ENCODE measurements at regions not wholly inside any gene's neighbourhood (a gene's known extent, or its start where the extent isn't known, plus 50 kb on each side); places are given as distances from the start of the nearest gene placed in this dataset.

- TF ChIP-seq CTCF (IDR thresholded peaks at IDR 0.05; ENCODE audit: low read depth, low read length, poor library complexity, severe bottlenecking) (no peak), EZH2phosphoT487 (IDR thresholded peaks at IDR 0.05; ENCODE audit: borderline replicate concordance, low read length) (no peak)
- Histone ChIP-seq H3K27me3 (ENCODE audit: control insufficient read depth, low read length) (no peaks in the 10 kb centered on the region), H3K36me3 (ENCODE audit: control insufficient read depth, low read length) (no peaks in the 10 kb centered on the region), H3K79me2 (ENCODE audit: control insufficient read depth, low read length) (no peaks in the 10 kb centered on the region), H3K9me3 (ENCODE audit: control insufficient read depth, insufficient read depth, low read length) (no peaks in the 10 kb centered on the region), H3K27ac (ENCODE audit: low read depth, low read length) (no peak overlapping the region), H3K4me3 (ENCODE audit: low read length) (no peak overlapping the region), H3K4me2 (ENCODE audit: low read length) (no peak overlapping the region), H3F3A (ENCODE audit: control insufficient read depth, insufficient read depth) (no peaks in the 10 kb centered on the region), H3K9me2 (replicated peaks; ENCODE audit: control insufficient read depth, low read length) (no peaks in the 10 kb centered on the region), H3K4me1 (ENCODE audit: control insufficient read depth, low read length) (no peaks in the 10 kb centered on the region), H4K20me1 (ENCODE audit: control insufficient read depth, insufficient read depth, low read depth, low read length) (no peaks in the 10 kb centered on the region)
These were observed 762.2 kb downstream of the EFNB2 start for GRCh38 chr13:105773241-105773640.

GRCh38 chr13:105764486-105764885, 771.0 kb downstream of the EFNB2 start:
- Histone ChIP-seq H3K9me3 (ENCODE audit: control insufficient read depth, insufficient read depth, low read length) (no peaks in the 10 kb centered on the region), H3K4me3 (ENCODE audit: low read length) (no peak overlapping the region), H3K27ac (ENCODE audit: low read depth, low read length) (no peak overlapping the region), H3K36me3 (ENCODE audit: control insufficient read depth, low read length) (no peaks in the 10 kb centered on the region), H4K20me1 (ENCODE audit: control insufficient read depth, insufficient read depth, low read depth, low read length) (no peaks in the 10 kb centered on the region), H3K79me2 (ENCODE audit: control insufficient read depth, low read length) (no peaks in the 10 kb centered on the region), H3K27me3 (ENCODE audit: control insufficient read depth, low read length) (no peaks in the 10 kb centered on the region), H3K4me2 (ENCODE audit: low read length) (no peak overlapping the region), H3K4me1 (ENCODE audit: control insufficient read depth, low read length) (no peaks in the 10 kb centered on the region), H3F3A (ENCODE audit: control insufficient read depth, insufficient read depth) (no peaks in the 10 kb centered on the region), H3K9me2 (replicated peaks; ENCODE audit: control insufficient read depth, low read length) (no peaks in the 10 kb centered on the region)
- TF ChIP-seq EZH2phosphoT487 (IDR thresholded peaks at IDR 0.05; ENCODE audit: borderline replicate concordance, low read length): no peak
- no peak for TF ChIP-seq CTCF (IDR thresholded peaks at IDR 0.05; ENCODE audit: low read depth, low read length, poor library complexity, severe bottlenecking)

GRCh38 chr13:105763851-105764250, 771.6 kb downstream of the EFNB2 start:
- no peak overlapping the region for H3K27ac ChIP-seq (ENCODE audit: low read depth, low read length)
- no peaks in the 10 kb centered on the region for H3K79me2 ChIP-seq (ENCODE audit: control insufficient read depth, low read length)
- H3K36me3 ChIP-seq (ENCODE audit: control insufficient read depth, low read length): no peaks in the 10 kb centered on the region
- no peaks in the 10 kb centered on the region for H3K4me1 ChIP-seq (ENCODE audit: control insufficient read depth, low read length)
- H3K27me3 ChIP-seq (ENCODE audit: control insufficient read depth, low read length): no peaks in the 10 kb centered on the region
- H3K9me2 ChIP-seq (replicated peaks; ENCODE audit: control insufficient read depth, low read length): no peaks in the 10 kb centered on the region
- no peak overlapping the region for H3K4me2 ChIP-seq (ENCODE audit: low read length)
- H4K20me1 ChIP-seq (ENCODE audit: control insufficient read depth, insufficient read depth, low read depth, low read length): no peaks in the 10 kb centered on the region
- no peak for TF ChIP-seq CTCF (IDR thresholded peaks at IDR 0.05; ENCODE audit: low read depth, low read length, poor library complexity, severe bottlenecking)
- TF ChIP-seq EZH2phosphoT487 (IDR thresholded peaks at IDR 0.05; ENCODE audit: borderline replicate concordance, low read length): no peak
- H3K4me3 ChIP-seq (ENCODE audit: low read length): no peak overlapping the region
- H3K9me3 ChIP-seq (ENCODE audit: control insufficient read depth, insufficient read depth, low read length): no peaks in the 10 kb centered on the region
- H3F3A ChIP-seq (ENCODE audit: control insufficient read depth, insufficient read depth): no peaks in the 10 kb centered on the region

- no peaks in the 10 kb centered on the region for H3K36me3 ChIP-seq (ENCODE audit: control insufficient read depth, low read length)
- TF ChIP-seq EZH2phosphoT487 (IDR thresholded peaks at IDR 0.05; ENCODE audit: borderline replicate concordance, low read length) (no peak), CTCF (IDR thresholded peaks at IDR 0.05; ENCODE audit: low read depth, low read length, poor library complexity, severe bottlenecking) (no peak)
- no peaks in the 10 kb centered on the region for H3K4me1 ChIP-seq (ENCODE audit: control insufficient read depth, low read length)
- no peaks in the 10 kb centered on the region for H3K27me3 ChIP-seq (ENCODE audit: control insufficient read depth, low read length)
- H3K9me3 ChIP-seq (ENCODE audit: control insufficient read depth, insufficient read depth, low read length): no peaks in the 10 kb centered on the region
- H4K20me1 ChIP-seq (ENCODE audit: control insufficient read depth, insufficient read depth, low read depth, low read length): no peaks in the 10 kb centered on the region
- H3K79me2 ChIP-seq (ENCODE audit: control insufficient read depth, low read length): no peaks in the 10 kb centered on the region
- H3K4me2 ChIP-seq (ENCODE audit: low read length): no peak overlapping the region
- H3K27ac ChIP-seq (ENCODE audit: low read depth, low read length): no peak overlapping the region
- H3F3A ChIP-seq (ENCODE audit: control insufficient read depth, insufficient read depth): no peaks in the 10 kb centered on the region
- H3K9me2 ChIP-seq (replicated peaks; ENCODE audit: control insufficient read depth, low read length): no peaks in the 10 kb centered on the region
- no peak overlapping the region for H3K4me3 ChIP-seq (ENCODE audit: low read length)
These were observed 773.4 kb downstream of the EFNB2 start for GRCh38 chr13:105762096-105762495.
